ENCODE measurements at regions not wholly inside any gene's neighbourhood (a gene's known extent, or its start where the extent isn't known, plus 50 kb on each side); places are given as distances from the start of the nearest gene placed in this dataset.

GRCh38 chr6:133183691-133184090, 57.5 kb upstream of the EYA4 start:
- no peak for DNase-seq (ENCODE audit: low read depth, low spot score)

GRCh38 chr6:133184798-133185372, 56.3 kb upstream of the EYA4 start:
- no peak for DNase-seq (ENCODE audit: low read depth, low spot score)

- DNase-seq (ENCODE audit: low read depth, low spot score) = no peak
Observed at GRCh38 chr6:133185731-133186130, 55.4 kb upstream of the EYA4 start.

- no peak for DNase-seq (ENCODE audit: low read depth, low spot score)
Observed at GRCh38 chr6:133187114-133187513, 54.0 kb upstream of the EYA4 start.

GRCh38 chr6:133187657-133188453, 53.3 kb upstream of the EYA4 start:
- no peak for DNase-seq (ENCODE audit: low read depth, low spot score)

- no peak for DNase-seq (ENCODE audit: low read depth, low spot score)
Observed at GRCh38 chr6:133190912-133191311, 50.2 kb upstream of the EYA4 start.

- no peak for DNase-seq (ENCODE audit: low read depth, low spot score)
Observed at GRCh38 chr6:133191323-133191722, 49.8 kb upstream of the EYA4 start.

All from pulmonary artery endothelial cell (primary cell).